GM13976 (cell line): ENCODE measurements at regions not wholly inside any gene's neighbourhood (a gene's known extent, or its start where the extent isn't known, plus 50 kb on each side); places are given as distances from the start of the nearest gene placed in this dataset.

Source experiments
- DNase-seq: peaks from one replicate; pipeline ENCODE4 v3.0.0; 2012; ENCODE audit warnings: low spot score
- in situ Hi-C: fragments of 300-500 bp; cut with MboI; formaldehyde crosslinking; loops from one replicate; pipeline ENCODE4 v1.12.0; 2022; ENCODE audit warnings: low sequenced_read_pairs, mixed read lengths, inconsistent platforms; ENCODE audit not compliant: unreplicated experiment
- TF ChIP-seq, protein P1 (sequence below): IDR thresholded peaks from 2 replicates; pipeline ENCODE4 v1.5.1; 2012; ENCODE audit warnings: borderline replicate concordance, mild to moderate bottlenecking; ENCODE audit not compliant: insufficient read depth; ENCODE audit errors: extremely low read depth, missing control alignments, control extremely low read depth

DNA sequence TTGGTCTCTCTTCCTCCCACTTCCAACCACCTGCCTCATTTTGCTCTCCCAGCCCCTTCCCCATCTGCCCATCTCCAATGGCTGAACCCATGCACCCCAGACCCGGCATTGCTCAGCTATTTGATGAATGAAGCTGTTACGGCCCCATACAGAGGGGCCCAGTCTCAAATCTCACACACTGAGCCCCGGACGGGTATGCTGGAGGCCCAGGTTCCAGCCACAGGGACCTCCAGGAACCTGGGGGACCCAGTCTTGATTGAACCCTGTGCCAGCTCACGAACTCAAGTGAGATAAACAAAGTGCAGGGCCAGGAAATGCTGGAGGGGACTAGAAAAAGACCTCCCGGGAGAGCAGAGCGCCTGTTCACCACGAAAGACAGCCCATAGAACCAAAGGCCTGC is 63.4 kb upstream of the TEX51 start:
- DNase-seq: no peak
- in situ Hi-C loops: no loop called here
- TF ChIP-seq, protein P1, sequence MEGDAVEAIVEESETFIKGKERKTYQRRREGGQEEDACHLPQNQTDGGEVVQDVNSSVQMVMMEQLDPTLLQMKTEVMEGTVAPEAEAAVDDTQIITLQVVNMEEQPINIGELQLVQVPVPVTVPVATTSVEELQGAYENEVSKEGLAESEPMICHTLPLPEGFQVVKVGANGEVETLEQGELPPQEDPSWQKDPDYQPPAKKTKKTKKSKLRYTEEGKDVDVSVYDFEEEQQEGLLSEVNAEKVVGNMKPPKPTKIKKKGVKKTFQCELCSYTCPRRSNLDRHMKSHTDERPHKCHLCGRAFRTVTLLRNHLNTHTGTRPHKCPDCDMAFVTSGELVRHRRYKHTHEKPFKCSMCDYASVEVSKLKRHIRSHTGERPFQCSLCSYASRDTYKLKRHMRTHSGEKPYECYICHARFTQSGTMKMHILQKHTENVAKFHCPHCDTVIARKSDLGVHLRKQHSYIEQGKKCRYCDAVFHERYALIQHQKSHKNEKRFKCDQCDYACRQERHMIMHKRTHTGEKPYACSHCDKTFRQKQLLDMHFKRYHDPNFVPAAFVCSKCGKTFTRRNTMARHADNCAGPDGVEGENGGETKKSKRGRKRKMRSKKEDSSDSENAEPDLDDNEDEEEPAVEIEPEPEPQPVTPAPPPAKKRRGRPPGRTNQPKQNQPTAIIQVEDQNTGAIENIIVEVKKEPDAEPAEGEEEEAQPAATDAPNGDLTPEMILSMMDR: no peak

DNA sequence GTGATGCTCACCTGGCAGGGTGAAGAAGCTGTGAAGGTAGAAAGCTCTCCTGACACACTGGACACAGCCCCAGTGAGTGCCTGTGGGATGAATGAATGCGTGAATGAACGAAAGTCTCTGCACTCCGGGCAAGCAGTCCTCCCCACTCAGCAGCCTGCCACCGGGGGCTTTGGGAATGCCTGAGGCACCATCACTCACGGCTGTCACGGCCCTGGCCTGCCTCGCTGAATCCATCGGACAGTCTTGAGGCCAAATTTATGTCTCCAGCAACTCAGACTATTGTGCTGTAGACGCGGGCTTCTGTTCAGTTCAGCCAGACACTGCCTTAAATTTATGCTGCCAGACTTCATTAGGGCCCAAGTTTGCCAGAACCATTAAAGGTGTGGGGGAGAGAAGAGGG is 62.9 kb upstream of the TEX51 start:
- TF ChIP-seq, protein P1: no peak
- in situ Hi-C loops: no loop called here
- no peak for DNase-seq

DNA sequence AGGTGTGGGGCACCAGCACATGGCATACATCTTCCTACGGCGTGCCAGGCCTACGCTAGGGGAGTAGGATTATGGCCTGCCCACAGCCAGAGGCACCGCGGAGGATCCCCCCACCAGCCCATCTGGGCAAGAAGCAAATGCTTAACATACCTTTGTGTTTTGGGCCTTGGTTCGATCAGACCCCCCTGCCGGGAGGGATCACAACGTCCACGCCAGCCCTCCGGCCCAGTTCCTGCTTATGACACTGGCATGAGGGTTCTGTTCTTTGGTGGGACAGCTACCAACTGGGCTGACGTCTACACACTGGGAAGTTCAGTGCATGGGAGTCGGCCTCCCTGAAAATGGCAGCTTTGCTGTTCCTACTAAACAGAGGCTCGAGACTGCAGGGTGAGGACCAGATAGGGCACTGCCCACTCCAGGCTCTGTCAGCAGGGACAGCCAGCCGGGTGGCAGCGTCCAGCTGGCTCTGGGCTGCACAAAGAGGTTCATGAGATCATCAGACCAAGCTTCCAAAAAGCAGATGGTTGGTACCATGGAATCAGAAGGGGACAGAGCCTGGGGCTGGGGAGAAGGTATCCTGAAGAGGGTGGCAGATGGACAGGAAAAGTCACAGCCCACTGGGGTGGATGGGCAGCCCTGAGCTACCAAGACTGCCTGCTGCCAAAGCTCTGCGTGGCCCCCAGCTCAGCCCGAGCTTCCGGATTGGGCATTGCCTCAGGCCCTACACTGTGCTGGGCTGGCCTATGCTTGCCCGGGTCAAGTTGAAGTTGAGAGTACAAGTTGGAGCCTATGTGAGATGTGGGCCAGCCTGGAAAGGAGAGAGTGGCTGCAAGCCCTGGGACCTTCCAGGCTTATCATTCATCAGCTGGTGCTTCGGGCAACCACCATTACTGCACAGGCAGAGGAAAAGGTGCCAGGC is 61.7 kb upstream of the TEX51 start:
- TF ChIP-seq, protein P1: no peak
- in situ Hi-C loops: no loop called here
- no peak for DNase-seq

DNA sequence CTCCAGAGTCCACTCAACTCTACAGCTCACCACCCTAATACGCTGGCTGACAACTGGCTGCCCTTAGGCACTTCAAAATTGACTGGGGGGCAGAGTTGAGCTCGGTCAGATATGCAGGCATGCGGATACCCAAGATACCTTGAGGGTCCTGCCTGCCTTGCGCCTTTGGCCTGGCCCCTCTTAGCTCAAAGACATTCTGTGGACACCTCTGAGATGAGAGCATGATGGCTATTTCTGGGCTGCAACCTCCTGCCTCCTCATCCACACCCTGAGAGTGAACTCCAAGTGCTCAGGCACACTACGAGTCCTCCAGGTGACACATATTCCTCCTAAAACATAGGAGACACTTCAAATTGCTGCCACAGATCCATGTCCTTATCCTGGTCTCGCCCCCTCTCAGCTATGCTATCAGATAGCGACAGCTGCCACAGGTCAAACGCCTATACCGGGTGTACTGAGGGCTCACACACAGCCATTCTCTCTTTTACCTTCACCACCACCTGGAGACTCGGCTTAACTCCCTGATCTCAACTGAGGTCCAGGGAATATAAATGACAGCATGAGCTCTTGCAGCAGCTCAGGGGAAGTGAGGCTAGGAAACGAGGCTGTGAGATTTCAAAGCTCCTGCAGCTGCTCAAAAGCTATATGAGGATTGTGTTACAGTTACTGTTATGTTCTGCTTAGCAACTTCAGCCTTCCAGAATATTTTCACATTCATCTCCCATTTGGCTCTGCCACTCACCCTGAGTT is 60.5 kb upstream of the TEX51 start:
- DNase-seq: no peak
- in situ Hi-C loops: no loop called here

DNA sequence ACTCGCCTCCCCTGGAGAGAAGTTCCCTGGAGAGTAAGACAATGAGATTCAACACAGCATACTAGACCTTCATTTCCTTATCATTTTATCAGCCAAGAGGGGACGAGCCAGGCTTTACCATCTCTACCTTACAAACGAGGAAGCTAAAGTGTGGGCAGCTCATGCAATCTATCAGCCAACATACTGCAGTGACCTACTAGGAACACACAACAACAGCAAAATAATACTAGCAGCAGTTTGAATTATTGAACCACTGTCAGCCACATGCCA is 60.0 kb upstream of the TEX51 start:
- TF ChIP-seq, protein P1: no peak
- DNase-seq: no peak
- in situ Hi-C loops: no loop called here

More for the DNA sequence above, 60.5 kb upstream of the TEX51 start:
- TF ChIP-seq, protein P1: no peak

DNA sequence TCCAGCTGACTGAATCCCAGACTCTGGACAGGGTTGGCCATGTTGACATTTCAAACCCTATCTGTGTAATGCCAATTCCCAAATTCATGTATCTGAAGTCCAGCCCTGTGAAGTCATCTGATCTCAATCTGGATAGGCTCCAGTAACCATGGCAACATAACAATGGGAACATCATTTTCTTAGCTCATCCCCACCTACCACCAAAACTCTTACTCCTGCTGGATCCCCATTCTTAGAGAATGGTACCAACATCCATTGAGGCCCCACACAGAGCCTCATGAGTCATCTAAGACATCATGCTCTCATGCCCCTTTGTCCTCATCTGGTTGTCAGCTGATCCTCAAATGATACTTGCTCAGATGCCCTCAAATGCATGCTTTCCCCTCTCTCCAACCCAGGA is 58.9 kb upstream of the TEX51 start:
- TF ChIP-seq, protein P1: no peak
- no peak for DNase-seq
- in situ Hi-C loops: no loop called here
